ENCODE measurements at regions not wholly inside any gene's neighbourhood (a gene's known extent, or its start where the extent isn't known, plus 50 kb on each side); places are given as distances from the start of the nearest gene placed in this dataset.

GRCh38 chr5:31066655-31067328 is 126.7 kb upstream of the CDH6 start:
- no peak for TF ChIP-seq CTCF (IDR thresholded peaks at IDR 0.05)

GRCh38 chr5:31064215-31064614 is 129.3 kb upstream of the CDH6 start:
- no peaks in the 10 kb centered on the region for H3K9me3 ChIP-seq
- no peaks in the 10 kb centered on the region for H3K36me3 ChIP-seq
- H3K27me3 ChIP-seq: no peaks in the 10 kb centered on the region
- H3K4me3 ChIP-seq: no peak overlapping the region
- no peaks in the 10 kb centered on the region for H3K4me1 ChIP-seq
- H3K27ac ChIP-seq: no peak overlapping the region
- TF ChIP-seq CTCF (IDR thresholded peaks at IDR 0.05): no peak
- DNase-seq (ENCODE audit: low spot score): no peak

More at GRCh38 chr5:31066655-31067328, 126.7 kb upstream of the CDH6 start:
- Histone ChIP-seq H3K4me1 (no peaks in the 10 kb centered on the region), H3K27me3 (no peaks in the 10 kb centered on the region), H3K36me3 (no peaks in the 10 kb centered on the region), H3K4me3 (no peak overlapping the region), H3K27ac (no peak overlapping the region), H3K9me3 (no peaks in the 10 kb centered on the region)
- DNase-seq (ENCODE audit: low spot score): no peak

GRCh38 chr5:31062902-31063580 is 130.4 kb upstream of the CDH6 start:
- no peaks in the 10 kb centered on the region for H3K36me3 ChIP-seq
- no peaks in the 10 kb centered on the region for H3K4me1 ChIP-seq
- no peaks in the 10 kb centered on the region for H3K9me3 ChIP-seq
- DNase-seq (ENCODE audit: low spot score): no peak
- H3K4me3 ChIP-seq: no peak overlapping the region
- no peaks in the 10 kb centered on the region for H3K27me3 ChIP-seq
- TF ChIP-seq CTCF (IDR thresholded peaks at IDR 0.05): no peak
- H3K27ac ChIP-seq: no peak overlapping the region

- no peak overlapping the region for H3K4me3 ChIP-seq
- no peak overlapping the region for H3K27ac ChIP-seq
- H3K27me3 ChIP-seq: no peaks in the 10 kb centered on the region
- no peak for DNase-seq (ENCODE audit: low spot score)
- no peaks in the 10 kb centered on the region for H3K36me3 ChIP-seq
- no peak for TF ChIP-seq CTCF (IDR thresholded peaks at IDR 0.05)
- H3K4me1 ChIP-seq: no peaks in the 10 kb centered on the region
- H3K9me3 ChIP-seq: no peaks in the 10 kb centered on the region
These were observed 133.6 kb upstream of the CDH6 start for GRCh38 chr5:31059889-31060288.

- H3K9me3 ChIP-seq: no peaks in the 10 kb centered on the region
- H3K27ac ChIP-seq: no peak overlapping the region
- no peak overlapping the region for H3K4me3 ChIP-seq
- no peak for TF ChIP-seq CTCF (IDR thresholded peaks at IDR 0.05)
- no peaks in the 10 kb centered on the region for H3K27me3 ChIP-seq
- H3K4me1 ChIP-seq: no peaks in the 10 kb centered on the region
- H3K36me3 ChIP-seq: no peaks in the 10 kb centered on the region
- no peak for DNase-seq (ENCODE audit: low spot score)
These were observed 139.0 kb upstream of the CDH6 start for GRCh38 chr5:31054453-31054852.
